ENCODE measurements at regions not wholly inside any gene's neighbourhood (a gene's known extent, or its start where the extent isn't known, plus 50 kb on each side); places are given as distances from the start of the nearest gene placed in this dataset.

GRCh38 chr11:112745973-112746372 is 215.2 kb upstream of the NCAM1 start:
- ATAC-seq (no peak), DNase-seq (no peak)
- Histone ChIP-seq H3K9me3 (no peaks in the 10 kb centered on the region), H3K4me3 (no peak overlapping the region), H3K27ac (no peak overlapping the region), H3K27me3 (peaks cover 0 to 15% of the 10 kb centered on the region in 2 donors), H3K4me1 (no peaks in the 10 kb centered on the region), H3K36me3 (no peaks in the 10 kb centered on the region)
- no peak for TF ChIP-seq CTCF (IDR thresholded peaks at IDR 0.05)
- intact Hi-C loops (cut with DNase I) = no loop called here

GRCh38 chr11:112748252-112748651 is 213.0 kb upstream of the NCAM1 start:
- H3K36me3 ChIP-seq = no peaks in the 10 kb centered on the region
- H3K27me3 ChIP-seq = peaks cover 0 to 15% of the 10 kb centered on the region in 2 donors
- no peak overlapping the region for H3K4me3 ChIP-seq
- TF ChIP-seq CTCF (IDR thresholded peaks at IDR 0.05) = no peak
- ATAC-seq = no peak
- no peaks in the 10 kb centered on the region for H3K9me3 ChIP-seq
- H3K27ac ChIP-seq = no peak overlapping the region
- no peaks in the 10 kb centered on the region for H3K4me1 ChIP-seq
- intact Hi-C loops (cut with DNase I) = no loop called here
- DNase-seq = no peak

GRCh38 chr11:112748713-112749543 is 212.3 kb upstream of the NCAM1 start:
- H3K27me3 ChIP-seq = peaks cover 0 to 15% of the 10 kb centered on the region in 2 donors
- TF ChIP-seq CTCF (IDR thresholded peaks at IDR 0.05) = no peak
- intact Hi-C loops (cut with DNase I) = no loop called here
- ATAC-seq (no peak), DNase-seq (peak in 1 of 4 donors; percentile 13)
- H3K27ac ChIP-seq = no peak overlapping the region
- no peak overlapping the region for H3K4me3 ChIP-seq
- no peaks in the 10 kb centered on the region for H3K9me3 ChIP-seq
- H3K36me3 ChIP-seq = no peaks in the 10 kb centered on the region
- H3K4me1 ChIP-seq = no peaks in the 10 kb centered on the region

- intact Hi-C loops (cut with DNase I) = no loop called here
- H3K4me1 ChIP-seq = no peaks in the 10 kb centered on the region
Measured at GRCh38 chr11:112751329-112751728, 209.9 kb upstream of the NCAM1 start.

More at GRCh38 chr11:112751329-112751728, 209.9 kb upstream of the NCAM1 start:
- ATAC-seq (no peak), DNase-seq (no peak)
- H3K4me3 ChIP-seq = no peak overlapping the region
- no peaks in the 10 kb centered on the region for H3K9me3 ChIP-seq
- TF ChIP-seq CTCF (IDR thresholded peaks at IDR 0.05) = no peak
- H3K36me3 ChIP-seq = no peaks in the 10 kb centered on the region
- H3K27ac ChIP-seq = no peak overlapping the region
- H3K27me3 ChIP-seq = peaks cover 0 to 15% of the 10 kb centered on the region in 2 donors
